HG03135 (cell line): ENCODE measurements at regions not wholly inside any gene's neighbourhood (a gene's known extent, or its start where the extent isn't known, plus 50 kb on each side); places are given as distances from the start of the nearest gene placed in this dataset.

Experiments used
- ATAC-seq: cut with Tn5 transposase; IDR thresholded peaks from one replicate; pipeline ENCODE4 v1.9.1; 2021; ENCODE audit warnings: mild to moderate bottlenecking, moderate library complexity; ENCODE audit not compliant: unreplicated experiment

- ATAC-seq, result no peak
These were observed 1052.7 kb upstream of the CNTN5 start for GRCh38 chr11:97968071-97968470.

GRCh38 chr11:97972731-97973130 lies 1048.0 kb upstream of the CNTN5 start:
- no peak for ATAC-seq

GRCh38 chr11:97973352-97973857 lies 1047.3 kb upstream of the CNTN5 start:
- no peak for ATAC-seq

- ATAC-seq, result no peak
These were observed 1045.8 kb upstream of the CNTN5 start for GRCh38 chr11:97974798-97975498.

GRCh38 chr11:97977726-97978125 lies 1043.0 kb upstream of the CNTN5 start:
- ATAC-seq, result no peak

GRCh38 chr11:97979741-97980140 lies 1041.0 kb upstream of the CNTN5 start:
- no peak for ATAC-seq

GRCh38 chr11:97982512-97982911 lies 1038.2 kb upstream of the CNTN5 start:
- no peak for ATAC-seq

- no peak for ATAC-seq
These were observed 1031.6 kb upstream of the CNTN5 start for GRCh38 chr11:97989121-97989520.

- ATAC-seq, result no peak
These were observed 1030.4 kb upstream of the CNTN5 start for GRCh38 chr11:97990162-97990920.

GRCh38 chr11:97993562-97993961 lies 1027.2 kb upstream of the CNTN5 start:
- no peak for ATAC-seq

GRCh38 chr11:97995874-97996273 lies 1024.9 kb upstream of the CNTN5 start:
- ATAC-seq, result no peak

GRCh38 chr11:97996762-97997161 lies 1024.0 kb upstream of the CNTN5 start:
- ATAC-seq, result no peak

GRCh38 chr11:98003606-98004371 lies 1017.0 kb upstream of the CNTN5 start:
- no peak for ATAC-seq

- no peak for ATAC-seq
These were observed 1013.7 kb upstream of the CNTN5 start for GRCh38 chr11:98007072-98007471.

GRCh38 chr11:98027652-98028051 lies 993.1 kb upstream of the CNTN5 start:
- ATAC-seq, result no peak

GRCh38 chr11:98029832-98030231 lies 990.9 kb upstream of the CNTN5 start:
- no peak for ATAC-seq

- ATAC-seq, result no peak
These were observed 983.9 kb upstream of the CNTN5 start for GRCh38 chr11:98036810-98037209.

GRCh38 chr11:98040061-98040808 lies 980.5 kb upstream of the CNTN5 start:
- ATAC-seq, result no peak

- no peak for ATAC-seq
These were observed 973.1 kb upstream of the CNTN5 start for GRCh38 chr11:98047647-98048046.

- no peak for ATAC-seq
These were observed 966.9 kb upstream of the CNTN5 start for GRCh38 chr11:98053851-98054250.

- ATAC-seq, result no peak
These were observed 963.8 kb upstream of the CNTN5 start for GRCh38 chr11:98056945-98057344.
